ENCODE measurements at regions not wholly inside any gene's neighbourhood (a gene's known extent, or its start where the extent isn't known, plus 50 kb on each side); places are given as distances from the start of the nearest gene placed in this dataset.
A peak's percentile ranks its signal among the peaks of the same experiment; 100 is the strongest.

DNA sequence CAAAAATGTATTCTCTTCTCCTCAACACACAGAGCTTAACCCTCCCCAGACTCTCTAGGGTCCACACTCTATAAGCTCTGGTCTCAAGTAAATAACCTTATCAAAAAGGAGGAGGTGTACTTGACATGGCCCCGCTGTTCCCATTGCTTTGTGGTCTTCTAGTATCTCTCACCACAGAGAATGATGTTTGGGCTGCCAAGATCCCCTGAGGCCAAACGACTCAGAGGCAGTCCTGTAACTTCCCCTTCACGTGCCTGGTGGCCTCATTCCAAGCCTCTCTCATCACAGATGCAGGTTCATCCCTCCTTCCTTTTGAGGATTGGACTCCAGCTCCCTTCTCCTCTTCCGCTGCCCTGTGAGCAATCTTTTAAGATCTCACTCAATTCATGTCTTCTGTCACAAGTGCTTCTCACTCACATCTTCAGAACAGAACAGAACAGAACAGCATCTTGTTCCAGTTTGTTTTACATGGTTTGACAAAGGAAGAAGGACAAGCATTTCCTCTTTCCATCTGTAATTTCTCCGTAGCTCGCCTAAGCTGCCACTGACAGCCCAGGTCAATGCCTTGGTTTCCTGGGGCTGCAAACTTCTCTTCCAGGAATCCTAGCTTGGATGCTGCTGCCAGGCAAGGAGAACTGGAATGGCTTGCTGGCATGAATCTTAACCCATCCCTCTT is 541.5 kb downstream of the CD83 start:
- DNase-seq (no peak), ATAC-seq (ENCODE audit: low read depth) (peak; percentile 26)
- TF ChIP-seq, protein P1, sequence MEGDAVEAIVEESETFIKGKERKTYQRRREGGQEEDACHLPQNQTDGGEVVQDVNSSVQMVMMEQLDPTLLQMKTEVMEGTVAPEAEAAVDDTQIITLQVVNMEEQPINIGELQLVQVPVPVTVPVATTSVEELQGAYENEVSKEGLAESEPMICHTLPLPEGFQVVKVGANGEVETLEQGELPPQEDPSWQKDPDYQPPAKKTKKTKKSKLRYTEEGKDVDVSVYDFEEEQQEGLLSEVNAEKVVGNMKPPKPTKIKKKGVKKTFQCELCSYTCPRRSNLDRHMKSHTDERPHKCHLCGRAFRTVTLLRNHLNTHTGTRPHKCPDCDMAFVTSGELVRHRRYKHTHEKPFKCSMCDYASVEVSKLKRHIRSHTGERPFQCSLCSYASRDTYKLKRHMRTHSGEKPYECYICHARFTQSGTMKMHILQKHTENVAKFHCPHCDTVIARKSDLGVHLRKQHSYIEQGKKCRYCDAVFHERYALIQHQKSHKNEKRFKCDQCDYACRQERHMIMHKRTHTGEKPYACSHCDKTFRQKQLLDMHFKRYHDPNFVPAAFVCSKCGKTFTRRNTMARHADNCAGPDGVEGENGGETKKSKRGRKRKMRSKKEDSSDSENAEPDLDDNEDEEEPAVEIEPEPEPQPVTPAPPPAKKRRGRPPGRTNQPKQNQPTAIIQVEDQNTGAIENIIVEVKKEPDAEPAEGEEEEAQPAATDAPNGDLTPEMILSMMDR (IDR thresholded peaks at IDR 0.05): no peak
- H3K4me1 Mint-ChIP-seq: peaks cover 4% of the 10 kb centered on the region
- CTCF ChIA-PET: no interaction called here
- intact Hi-C loops (cut with micrococcal nuclease): loop anchor here (5.0 kb wide), 1 partner anchor 37 kb away; no protein-coding TSS in a partner anchor
- peak overlapping the region; percentile 66 for H3K4me3 Mint-ChIP-seq
- no peaks in the 10 kb centered on the region for H3K27me3 Mint-ChIP-seq
- POLR2A ChIA-PET: interaction anchor here (0.6 to 2.1 kb wide), 3 partner anchors 20 to 677 kb away, joined by 3 to 5 read pairs (median 5); no protein-coding TSS in a partner anchor
- peaks cover 2% of the 10 kb centered on the region for H3K9me3 Mint-ChIP-seq
- H3K36me3 Mint-ChIP-seq (ENCODE audit: low read depth): no peaks in the 10 kb centered on the region
- no peak overlapping the region for H3K27ac Mint-ChIP-seq

DNA sequence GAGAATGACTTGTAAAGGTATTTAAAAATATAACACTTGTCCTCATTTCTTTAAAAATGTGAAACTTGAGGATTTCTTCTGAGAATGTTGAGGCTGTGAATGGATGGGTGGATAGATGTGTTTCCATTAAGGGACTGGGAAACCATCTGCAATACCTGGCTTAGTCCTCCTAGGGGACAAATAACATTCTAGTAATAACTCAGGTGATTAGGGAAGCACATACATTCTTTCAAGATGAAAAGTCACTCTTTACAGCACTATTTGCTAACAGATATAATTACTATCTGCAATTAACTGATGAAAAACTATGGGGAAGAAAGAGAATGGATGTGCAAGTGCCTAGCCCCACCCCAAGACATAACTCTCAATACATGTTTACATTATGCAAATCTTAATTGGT is 542.3 kb downstream of the CD83 start:
- Mint-ChIP-seq H3K9me3 (peaks cover 2% of the 10 kb centered on the region), H3K27me3 (no peaks in the 10 kb centered on the region), H3K36me3 (ENCODE audit: low read depth) (no peaks in the 10 kb centered on the region), H3K4me1 (peaks cover 12% of the 10 kb centered on the region), H3K27ac (no peak overlapping the region), H3K4me3 (peak overlapping the region; percentile 36)
- ChIA-PET CTCF (no interaction called here), POLR2A (interaction anchor here (0.6 to 2.1 kb wide), 2 partner anchors 21 to 1220 kb away, joined by 3 to 5 read pairs; no protein-coding TSS in a partner anchor)
- TF ChIP-seq, protein P1 (IDR thresholded peaks at IDR 0.05): no peak
- no peak for DNase-seq
- intact Hi-C loops (cut with micrococcal nuclease): loop anchor here (2.0 to 5.0 kb wide), 5 partner anchors 38 to 587 kb away; partner anchors contain the start of gene JARID2
- ATAC-seq (ENCODE audit: low read depth): no peak

GRCh38 chr6:14660806-14661579 is 543.4 kb downstream of the CD83 start:
- peaks cover 2% of the 10 kb centered on the region for H3K9me3 Mint-ChIP-seq
- H3K4me1 Mint-ChIP-seq: peaks cover 24% of the 10 kb centered on the region
- H3K4me3 Mint-ChIP-seq: no peak overlapping the region
- peak; percentile 38 for DNase-seq
- intact Hi-C loops (cut with micrococcal nuclease): loop anchor here (1.0 to 5.0 kb wide), 6 partner anchors 22 to 586 kb away; partner anchors contain the start of gene JARID2
- H3K27ac Mint-ChIP-seq: no peak overlapping the region
- ATAC-seq (ENCODE audit: low read depth): peak; percentile 75
- CTCF ChIA-PET: interaction anchor here (1.2 to 1.4 kb wide), 2 partner anchors 21 to 57 kb away, joined by 3 to 5 read pairs; no protein-coding TSS in a partner anchor
- POLR2A ChIA-PET: interaction anchor here (0.6 to 1.6 kb wide), 8 partner anchors 21 to 701 kb away, joined by 3 to 10 read pairs (median 3); partner anchors contain the start of gene JARID2
- TF ChIP-seq, protein P1 (IDR thresholded peaks at IDR 0.05): no peak
- H3K27me3 Mint-ChIP-seq: no peaks in the 10 kb centered on the region
- no peaks in the 10 kb centered on the region for H3K36me3 Mint-ChIP-seq (ENCODE audit: low read depth)

DNA sequence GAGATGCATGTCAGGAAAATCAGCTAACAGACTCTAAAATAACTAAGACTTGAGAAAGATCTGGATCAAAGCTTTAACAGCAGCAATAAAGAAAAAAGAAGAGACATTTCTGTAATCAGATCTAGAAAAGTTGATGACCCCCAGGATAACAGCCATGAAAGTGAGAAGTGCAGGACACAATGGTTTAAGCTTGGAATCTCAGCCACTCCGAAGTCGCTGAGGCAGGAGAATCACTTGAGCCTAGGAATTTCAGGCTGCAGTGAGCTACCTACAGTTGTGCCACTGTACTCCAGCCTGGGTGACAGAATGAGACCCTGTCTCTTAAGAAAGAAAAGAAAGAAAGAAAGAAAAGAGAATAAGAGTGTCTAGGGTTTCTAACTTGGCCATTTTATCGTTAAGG is 544.1 kb downstream of the CD83 start:
- H3K27ac Mint-ChIP-seq: no peak overlapping the region
- H3K36me3 Mint-ChIP-seq (ENCODE audit: low read depth): no peaks in the 10 kb centered on the region
- H3K9me3 Mint-ChIP-seq: peaks cover 2% of the 10 kb centered on the region
- intact Hi-C loops (cut with micrococcal nuclease): loop anchor here (1.0 to 5.0 kb wide), 6 partner anchors 22 to 586 kb away; partner anchors contain the start of gene JARID2
- POLR2A ChIA-PET: interaction anchor here (0.6 to 1.6 kb wide), 8 partner anchors 22 to 700 kb away, joined by 3 to 10 read pairs (median 3); partner anchors contain the start of gene JARID2
- peaks cover 31% of the 10 kb centered on the region for H3K4me1 Mint-ChIP-seq
- no peaks in the 10 kb centered on the region for H3K27me3 Mint-ChIP-seq
- TF ChIP-seq, protein P1 (IDR thresholded peaks at IDR 0.05): no peak
- CTCF ChIA-PET: interaction anchor here (0.6 to 1.4 kb wide), 3 partner anchors 22 to 57 kb away, joined by 3 to 5 read pairs (median 3); no protein-coding TSS in a partner anchor
- DNase-seq (no peak), ATAC-seq (ENCODE audit: low read depth) (no peak)
- no peak overlapping the region for H3K4me3 Mint-ChIP-seq

Measured in activated B cell treated with CpG ODN at 0.5 μM for 24 hours (primary cell).